ENCODE measurements at regions not wholly inside any gene's neighbourhood (a gene's known extent, or its start where the extent isn't known, plus 50 kb on each side); places are given as distances from the start of the nearest gene placed in this dataset.
A peak's percentile ranks its signal among the peaks of the same experiment; 100 is the strongest.
"Not testable (repeated sequence)": the region's sequence is repeated elsewhere in the genome, so short reads cannot be mapped to it uniquely, and the experiment has no call there.

DNA sequence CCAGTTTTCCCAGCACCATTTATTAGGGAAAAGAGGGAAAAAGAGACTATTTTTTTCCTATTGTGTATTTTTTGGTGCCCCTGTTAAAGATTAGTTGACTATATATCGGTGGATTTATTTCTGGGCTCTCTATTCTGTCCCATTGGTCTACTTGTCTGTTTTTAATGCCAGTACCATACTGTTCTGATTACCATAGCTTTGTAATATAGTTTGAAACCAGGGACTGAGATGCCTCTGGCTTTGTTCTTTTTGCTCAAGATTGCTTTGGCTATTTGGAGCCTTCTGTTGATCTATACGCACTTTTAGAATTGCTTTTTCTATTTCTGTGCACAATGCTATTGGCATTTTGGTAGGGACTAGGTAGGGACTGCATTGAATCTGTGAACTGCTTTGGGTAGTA is 151.7 kb downstream of the ADCYAP1 start:
- H3K4me3 ChIP-seq (ENCODE audit: low read depth, low read length), result no peak overlapping the region
- no peak for DNase-seq (ENCODE audit: low read depth)
- TF ChIP-seq, protein P1, sequence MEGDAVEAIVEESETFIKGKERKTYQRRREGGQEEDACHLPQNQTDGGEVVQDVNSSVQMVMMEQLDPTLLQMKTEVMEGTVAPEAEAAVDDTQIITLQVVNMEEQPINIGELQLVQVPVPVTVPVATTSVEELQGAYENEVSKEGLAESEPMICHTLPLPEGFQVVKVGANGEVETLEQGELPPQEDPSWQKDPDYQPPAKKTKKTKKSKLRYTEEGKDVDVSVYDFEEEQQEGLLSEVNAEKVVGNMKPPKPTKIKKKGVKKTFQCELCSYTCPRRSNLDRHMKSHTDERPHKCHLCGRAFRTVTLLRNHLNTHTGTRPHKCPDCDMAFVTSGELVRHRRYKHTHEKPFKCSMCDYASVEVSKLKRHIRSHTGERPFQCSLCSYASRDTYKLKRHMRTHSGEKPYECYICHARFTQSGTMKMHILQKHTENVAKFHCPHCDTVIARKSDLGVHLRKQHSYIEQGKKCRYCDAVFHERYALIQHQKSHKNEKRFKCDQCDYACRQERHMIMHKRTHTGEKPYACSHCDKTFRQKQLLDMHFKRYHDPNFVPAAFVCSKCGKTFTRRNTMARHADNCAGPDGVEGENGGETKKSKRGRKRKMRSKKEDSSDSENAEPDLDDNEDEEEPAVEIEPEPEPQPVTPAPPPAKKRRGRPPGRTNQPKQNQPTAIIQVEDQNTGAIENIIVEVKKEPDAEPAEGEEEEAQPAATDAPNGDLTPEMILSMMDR (IDR thresholded peaks at IDR 0.05; ENCODE audit: control insufficient read depth, extremely low read depth, insufficient read depth), result no peak

DNA sequence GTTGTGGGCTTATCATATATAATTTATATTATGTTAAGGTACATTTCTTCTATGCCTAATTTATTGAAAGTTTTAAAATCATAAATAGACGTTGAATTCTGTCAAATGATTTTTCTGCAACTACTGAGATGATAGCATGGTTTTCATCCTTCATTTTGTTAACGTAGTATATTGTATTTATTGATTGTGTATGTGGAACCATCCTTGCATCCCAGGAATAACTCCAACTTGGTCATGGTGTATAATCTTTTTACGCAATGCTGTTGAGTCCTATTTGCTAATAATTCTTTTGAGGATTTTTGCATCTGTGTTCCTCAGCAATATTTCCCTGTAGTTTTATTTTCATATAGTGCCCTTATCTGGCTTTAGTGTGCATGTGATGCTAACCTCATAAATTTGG is 152.7 kb downstream of the ADCYAP1 start:
- no peak for DNase-seq (ENCODE audit: low read depth)
- TF ChIP-seq, protein P1 (IDR thresholded peaks at IDR 0.05; ENCODE audit: control insufficient read depth, extremely low read depth, insufficient read depth), result no peak
- no peak overlapping the region for H3K4me3 ChIP-seq (ENCODE audit: low read depth, low read length)

DNA sequence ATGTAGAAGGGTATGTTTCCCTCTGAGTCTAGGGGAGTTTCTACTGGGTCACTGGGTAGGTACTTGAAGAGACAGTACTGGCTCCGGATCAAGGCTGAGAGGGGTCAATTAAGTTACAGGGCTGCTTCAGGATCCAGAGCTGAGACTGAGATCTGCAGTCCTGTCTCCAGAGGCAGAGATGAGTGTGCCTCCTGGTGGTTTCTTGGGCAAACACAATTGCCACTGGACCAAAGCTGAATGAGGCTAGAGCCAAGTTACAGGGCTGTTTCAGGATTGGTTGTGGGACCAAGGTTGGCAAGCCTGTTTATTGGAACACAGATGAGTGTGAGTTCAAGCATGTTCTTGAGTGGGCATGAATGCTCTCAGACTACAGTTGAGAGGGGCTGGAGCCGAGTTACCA is 157.9 kb downstream of the ADCYAP1 start:
- no peak overlapping the region for H3K4me3 ChIP-seq (ENCODE audit: low read depth, low read length)
- TF ChIP-seq, protein P1 (IDR thresholded peaks at IDR 0.05; ENCODE audit: control insufficient read depth, extremely low read depth, insufficient read depth), result no peak
- DNase-seq (ENCODE audit: low read depth), result no peak

DNA sequence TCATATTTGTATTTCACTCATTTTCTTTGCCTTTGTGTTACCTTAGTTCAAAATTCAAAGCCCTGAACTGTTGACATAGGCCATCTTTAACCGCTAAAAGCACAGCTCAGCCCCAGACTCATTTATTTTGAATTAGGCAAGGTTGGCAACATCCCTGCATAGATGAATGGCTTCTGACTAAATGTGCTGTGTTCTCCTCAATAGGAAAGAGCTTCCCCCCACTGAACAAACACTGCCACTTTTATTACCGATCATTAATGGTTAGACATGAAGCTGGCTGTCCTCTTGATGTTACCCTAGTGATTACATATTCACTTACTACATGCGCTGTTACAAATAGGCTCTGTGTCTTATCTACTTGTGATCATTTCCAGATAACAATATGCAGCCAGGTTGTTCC is 170.7 kb downstream of the ADCYAP1 start:
- TF ChIP-seq, protein P1 (IDR thresholded peaks at IDR 0.05; ENCODE audit: control insufficient read depth, extremely low read depth, insufficient read depth), result no peak
- DNase-seq (ENCODE audit: low read depth), result no peak
- H3K4me3 ChIP-seq (ENCODE audit: low read depth, low read length), result no peak overlapping the region

DNA sequence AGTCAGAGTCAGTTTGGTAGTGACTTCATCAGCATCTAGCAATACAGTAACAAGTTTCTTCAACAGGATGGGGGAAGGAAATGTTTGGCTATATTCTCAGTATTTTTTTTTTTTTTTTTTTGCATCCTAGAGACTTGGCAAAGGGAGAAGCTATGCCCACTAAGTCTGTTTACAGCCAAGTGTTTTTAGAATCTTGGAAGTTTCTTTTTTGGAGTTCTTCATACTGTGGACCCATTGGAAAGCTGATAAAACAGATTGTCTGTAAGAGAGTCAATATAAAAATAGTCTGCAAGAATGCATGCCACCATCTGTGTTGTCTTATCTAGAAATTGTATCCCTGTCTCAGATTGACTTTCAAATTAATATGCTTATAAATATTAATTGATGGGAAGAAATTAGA is 171.2 kb downstream of the ADCYAP1 start:
- DNase-seq (ENCODE audit: low read depth), result no peak
- TF ChIP-seq, protein P1 (IDR thresholded peaks at IDR 0.05; ENCODE audit: control insufficient read depth, extremely low read depth, insufficient read depth), result no peak
- no peak overlapping the region for H3K4me3 ChIP-seq (ENCODE audit: low read depth, low read length)

DNA sequence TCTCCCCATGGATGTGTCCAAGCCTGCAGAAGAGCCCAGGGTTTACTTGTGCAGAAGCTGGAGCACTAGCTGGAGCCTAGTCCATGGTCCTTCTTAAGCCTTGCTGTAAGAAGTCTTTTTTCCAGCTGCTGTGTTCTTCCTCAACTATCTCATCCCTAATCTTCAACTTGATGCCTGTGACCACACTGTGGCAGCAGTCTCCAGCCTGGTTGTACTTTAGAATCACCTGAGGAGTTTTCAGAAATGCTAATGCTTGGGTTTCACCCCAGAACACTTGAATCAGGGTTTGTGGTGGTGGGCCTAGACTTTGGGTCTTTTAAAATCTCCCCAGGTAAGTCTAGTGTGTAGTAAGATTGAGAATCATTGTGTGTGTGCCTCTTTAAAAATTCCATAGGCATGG is 173.6 kb downstream of the ADCYAP1 start:
- TF ChIP-seq, protein P1 (IDR thresholded peaks at IDR 0.05; ENCODE audit: control insufficient read depth, extremely low read depth, insufficient read depth), result peak; percentile 20; the same call in 1 of the 2 replicates
- DNase-seq (ENCODE audit: low read depth), result no peak
- no peak overlapping the region for H3K4me3 ChIP-seq (ENCODE audit: low read depth, low read length)

DNA sequence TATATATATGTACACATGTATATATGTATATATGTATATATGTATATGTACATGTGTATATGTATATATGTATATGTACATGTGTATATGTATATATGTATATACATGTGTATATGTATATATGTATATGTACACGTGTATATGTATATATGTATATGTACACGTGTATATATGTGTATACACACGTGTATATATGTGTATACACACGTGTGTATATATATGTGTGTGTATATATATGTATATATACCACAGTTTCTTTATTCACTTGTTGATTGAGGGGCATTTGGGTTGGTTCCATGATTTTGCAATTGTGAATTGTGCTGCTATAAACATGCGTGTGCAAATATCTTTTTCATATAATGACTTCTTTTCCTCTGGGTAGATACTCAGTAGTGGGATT is 179.0 kb downstream of the ADCYAP1 start:
- not testable (repeated sequence) for H3K4me3 ChIP-seq (ENCODE audit: low read depth, low read length); DNase-seq (ENCODE audit: low read depth)
